NCI-H2029 (cell line): ENCODE measurements at regions not wholly inside any gene's neighbourhood (a gene's known extent, or its start where the extent isn't known, plus 50 kb on each side); places are given as distances from the start of the nearest gene placed in this dataset.
"Not testable (repeated sequence)": the region's sequence is repeated elsewhere in the genome, so short reads cannot be mapped to it uniquely, and the experiment has no call there.

Experiments
- DNase-seq: peaks from one replicate; lab custom pipeline; 2025; lab: John Stamatoyannopoulos, UW

DNA sequence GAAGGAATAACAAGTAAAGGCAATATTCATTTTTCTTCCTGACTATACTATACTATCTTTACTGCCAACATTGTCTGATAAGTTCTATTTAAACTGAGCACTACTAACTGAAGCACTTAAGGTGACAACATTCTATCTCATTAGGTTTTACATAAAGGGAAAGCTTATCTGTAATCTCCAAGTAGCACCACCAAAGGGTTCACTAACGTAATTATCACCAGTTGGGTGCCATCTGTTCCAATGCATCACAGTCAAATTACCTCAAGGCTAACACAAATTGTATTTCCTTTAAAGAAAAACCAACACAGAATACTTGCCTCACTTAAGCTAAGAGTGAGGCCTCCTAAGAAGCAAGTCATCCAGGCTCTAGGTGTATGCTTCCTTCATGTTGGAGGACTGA is 453.8 kb downstream of the RAP2B start:
- DNase-seq, result no peak

GRCh38 chr3:153617463-153617862 is 455.4 kb downstream of the RAP2B start:
- DNase-seq, result no peak

GRCh38 chr3:153618176-153618575 is 456.1 kb downstream of the RAP2B start:
- no peak for DNase-seq

GRCh38 chr3:153619268-153619667 is 457.2 kb downstream of the RAP2B start:
- DNase-seq, result no peak

GRCh38 chr3:153621953-153622352 is 459.9 kb downstream of the RAP2B start:
- no peak for DNase-seq

DNA sequence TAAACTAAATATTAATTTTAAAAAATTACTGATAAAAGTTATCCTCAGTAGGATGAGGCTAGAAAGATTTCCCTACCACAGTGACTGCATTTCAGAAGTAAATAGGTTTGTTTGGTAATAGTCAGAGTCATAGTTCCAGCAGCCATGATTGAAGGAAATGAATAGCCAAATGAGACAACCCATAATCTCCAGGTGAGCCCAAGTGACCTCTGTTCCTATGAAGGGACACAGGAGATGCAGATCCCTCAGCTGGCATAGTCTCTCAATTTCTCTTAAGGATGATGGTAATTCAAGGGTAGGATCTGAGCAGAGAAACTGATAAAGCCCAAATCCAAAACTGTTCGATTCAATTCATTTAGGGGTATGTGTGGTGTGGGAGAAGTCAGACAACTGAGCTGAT is 461.8 kb downstream of the RAP2B start:
- no peak for DNase-seq

- no peak for DNase-seq
Observed at GRCh38 chr3:153624310-153625030, 462.4 kb downstream of the RAP2B start.

GRCh38 chr3:153625506-153625905 is 463.5 kb downstream of the RAP2B start:
- DNase-seq, result no peak

GRCh38 chr3:153626158-153626557 is 464.1 kb downstream of the RAP2B start:
- no peak for DNase-seq

DNA sequence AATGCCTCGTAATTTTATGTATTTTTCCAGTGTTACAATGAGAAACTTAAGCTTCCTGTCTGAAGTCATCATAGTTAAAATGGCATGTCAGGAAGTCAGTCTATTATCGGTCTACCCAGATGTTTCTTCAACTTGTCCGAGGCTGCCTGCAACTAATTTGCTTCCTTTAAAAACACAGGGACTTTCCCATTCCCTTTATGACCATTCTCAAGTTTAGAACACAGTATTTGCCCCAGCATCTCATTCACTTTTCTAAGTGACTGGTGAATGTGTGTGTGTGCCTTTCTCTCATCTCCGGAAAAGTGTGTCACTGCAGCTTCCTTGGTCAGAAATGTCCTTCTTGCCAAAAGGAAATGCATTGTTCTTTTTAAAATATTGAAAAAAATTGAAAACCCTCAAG is 466.6 kb downstream of the RAP2B start:
- DNase-seq, result no peak

DNA sequence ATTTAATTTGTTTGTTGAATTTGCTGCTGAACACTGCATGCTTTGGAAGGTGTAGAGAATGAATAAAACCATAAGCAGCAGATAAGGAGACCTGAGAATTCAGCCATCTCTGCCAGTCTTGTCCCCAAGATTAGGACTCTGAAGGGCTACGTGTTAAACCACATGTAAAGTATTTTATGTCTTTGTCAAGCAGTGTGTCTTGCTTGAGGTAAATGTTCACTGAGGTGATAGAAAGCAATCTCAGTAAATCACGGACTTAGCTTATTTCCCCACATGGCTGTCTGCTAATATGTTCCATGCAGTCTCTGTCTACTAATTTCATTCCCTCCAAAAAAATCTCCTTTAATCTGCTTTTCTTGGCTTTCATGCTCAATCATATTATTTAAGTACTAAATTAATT is 467.1 kb downstream of the RAP2B start:
- DNase-seq, result no peak

DNA sequence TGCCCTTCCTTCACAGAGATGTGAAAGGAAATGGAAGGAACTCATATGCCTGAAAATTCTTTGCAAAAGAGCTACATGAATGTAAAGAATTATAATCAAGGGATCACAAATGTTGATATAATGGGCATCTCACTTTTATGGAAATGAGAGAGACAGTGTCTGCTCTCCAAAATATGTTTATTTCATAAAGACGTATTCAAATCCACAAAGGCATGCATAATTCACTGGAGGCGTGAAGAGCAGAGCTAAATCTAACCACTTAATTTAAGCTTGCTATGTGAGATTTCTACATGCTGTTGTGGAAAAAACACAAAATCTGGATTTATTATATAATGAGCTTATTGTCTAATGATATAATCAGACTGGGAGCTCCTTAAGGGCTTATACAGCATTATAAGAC is 469.1 kb downstream of the RAP2B start:
- DNase-seq, result no peak

DNA sequence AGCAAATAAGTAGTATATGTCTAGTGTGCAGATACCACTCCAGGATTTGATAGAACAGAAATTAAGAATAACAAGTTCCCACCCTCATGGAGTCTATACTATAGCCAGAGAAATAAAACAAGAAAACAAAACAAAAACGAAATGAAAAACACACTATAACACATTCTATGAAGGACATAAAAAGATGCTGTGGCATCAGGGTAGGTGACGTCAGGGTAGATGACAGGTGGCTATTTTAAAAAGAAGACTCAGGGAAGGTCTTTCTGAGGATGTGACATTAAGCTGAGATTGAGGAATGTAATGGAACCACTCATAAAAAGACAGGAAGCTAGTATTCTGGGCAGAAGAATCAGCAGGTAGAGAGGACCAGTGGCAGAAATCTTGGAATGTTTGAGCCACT is 469.6 kb downstream of the RAP2B start:
- no peak for DNase-seq

GRCh38 chr3:153633407-153633806 is 471.4 kb downstream of the RAP2B start:
- no peak for DNase-seq

- DNase-seq, result no peak
Observed at GRCh38 chr3:153634683-153635082, 472.7 kb downstream of the RAP2B start.

GRCh38 chr3:153639631-153640030 is 477.6 kb downstream of the RAP2B start:
- DNase-seq, result no peak

- DNase-seq, result no peak
Observed at GRCh38 chr3:153640689-153641665, 479.0 kb downstream of the RAP2B start.

- DNase-seq, result not testable (repeated sequence)
Observed at GRCh38 chr3:153642576-153642975, 478.6 kb upstream of the ARHGEF26 start.

GRCh38 chr3:153643471-153643870 is 477.7 kb upstream of the ARHGEF26 start:
- not testable (repeated sequence) for DNase-seq

- DNase-seq, result no peak
Observed at GRCh38 chr3:153649286-153649839, 471.8 kb upstream of the ARHGEF26 start.

- no peak for DNase-seq
Observed at GRCh38 chr3:153652076-153652475, 469.1 kb upstream of the ARHGEF26 start.

DNA sequence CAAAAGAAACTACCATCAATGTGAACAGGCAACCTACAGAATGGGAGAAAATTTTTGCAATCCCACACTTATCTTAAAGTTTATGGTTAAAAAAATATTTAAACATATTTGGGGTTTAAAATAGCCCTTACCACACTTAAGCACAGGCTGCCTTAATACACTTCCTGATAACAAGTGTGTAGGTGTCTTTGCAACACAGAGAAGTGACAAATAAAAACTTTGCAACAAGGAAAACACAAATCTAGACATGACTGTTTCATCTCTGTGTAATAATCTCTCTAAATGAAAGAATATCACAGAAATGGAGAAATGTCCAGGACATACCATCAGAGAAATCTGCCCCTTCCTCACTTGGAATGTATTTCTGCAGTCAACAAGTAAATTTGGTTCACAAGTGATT is 464.1 kb upstream of the ARHGEF26 start:
- DNase-seq, result no peak

DNA sequence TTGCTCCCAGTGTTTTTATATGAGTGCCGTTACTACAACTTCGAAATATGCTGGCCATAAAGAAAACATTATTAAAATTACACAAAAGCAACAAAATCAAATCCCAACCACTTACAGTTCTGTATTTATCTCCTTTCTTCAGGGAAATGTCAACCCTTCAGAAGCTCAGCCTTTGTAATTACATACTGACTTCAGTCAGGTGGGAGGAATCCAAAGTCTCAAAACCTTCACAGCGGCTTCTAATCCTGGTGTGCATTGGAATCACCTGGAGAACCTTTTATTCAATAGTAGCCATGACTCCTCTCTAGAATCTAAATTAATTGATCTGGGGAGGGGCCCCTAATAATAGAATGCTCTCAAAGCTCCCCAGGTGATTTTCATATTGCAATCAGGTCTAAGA is 463.7 kb upstream of the ARHGEF26 start:
- DNase-seq, result no peak
